HG02885 (cell line): ENCODE measurements at regions not wholly inside any gene's neighbourhood (a gene's known extent, or its start where the extent isn't known, plus 50 kb on each side); places are given as distances from the start of the nearest gene placed in this dataset.

Source experiments
- ATAC-seq: cut with Tn5 transposase; IDR thresholded peaks from one replicate; pipeline ENCODE4 v1.9.1; 2021; ENCODE audit warnings: mild to moderate bottlenecking; ENCODE audit not compliant: unreplicated experiment, poor library complexity

- no peak for ATAC-seq
Measured at GRCh38 chr3:150079029-150079739, 108.5 kb upstream of the PFN2 start.

DNA sequence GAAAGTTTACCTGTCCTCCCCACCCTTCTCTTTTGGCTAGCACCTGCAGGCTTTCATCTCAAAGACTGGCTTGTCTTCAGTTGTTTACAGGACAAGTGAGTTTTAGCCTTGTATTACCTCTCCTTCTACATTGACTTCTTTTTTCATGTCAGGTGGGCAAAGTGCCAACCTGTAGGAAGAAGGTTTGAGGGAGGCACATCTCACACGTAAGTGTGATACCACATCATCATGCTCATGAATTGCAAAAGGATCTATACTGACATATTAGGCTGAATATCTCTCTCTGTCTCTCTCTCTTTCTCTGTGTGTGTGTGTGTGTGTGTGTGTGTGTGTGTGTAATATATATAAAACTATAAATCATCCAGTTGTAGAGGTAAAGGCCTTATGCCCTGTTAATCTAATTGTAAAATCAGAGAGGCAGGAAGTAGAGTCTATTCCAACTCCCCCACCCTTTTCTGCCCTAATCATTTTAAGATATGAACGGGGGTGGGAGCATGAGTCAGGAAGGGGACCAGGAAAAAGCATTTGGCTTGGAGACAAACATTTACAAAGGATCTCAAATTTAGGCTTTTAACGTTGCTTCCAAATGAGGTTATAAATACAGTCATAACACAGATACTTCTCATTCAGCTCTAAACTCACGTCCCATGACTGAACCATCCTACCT, 107.0 kb upstream of the PFN2 start:
- no peak for ATAC-seq

- ATAC-seq = no peak
Measured at GRCh38 chr3:150077107-150077506, 106.4 kb upstream of the PFN2 start.

- no peak for ATAC-seq
Measured at GRCh38 chr3:150076443-150076842, 105.7 kb upstream of the PFN2 start.

- ATAC-seq = no peak
Measured at GRCh38 chr3:150075417-150075865, 104.7 kb upstream of the PFN2 start.

DNA sequence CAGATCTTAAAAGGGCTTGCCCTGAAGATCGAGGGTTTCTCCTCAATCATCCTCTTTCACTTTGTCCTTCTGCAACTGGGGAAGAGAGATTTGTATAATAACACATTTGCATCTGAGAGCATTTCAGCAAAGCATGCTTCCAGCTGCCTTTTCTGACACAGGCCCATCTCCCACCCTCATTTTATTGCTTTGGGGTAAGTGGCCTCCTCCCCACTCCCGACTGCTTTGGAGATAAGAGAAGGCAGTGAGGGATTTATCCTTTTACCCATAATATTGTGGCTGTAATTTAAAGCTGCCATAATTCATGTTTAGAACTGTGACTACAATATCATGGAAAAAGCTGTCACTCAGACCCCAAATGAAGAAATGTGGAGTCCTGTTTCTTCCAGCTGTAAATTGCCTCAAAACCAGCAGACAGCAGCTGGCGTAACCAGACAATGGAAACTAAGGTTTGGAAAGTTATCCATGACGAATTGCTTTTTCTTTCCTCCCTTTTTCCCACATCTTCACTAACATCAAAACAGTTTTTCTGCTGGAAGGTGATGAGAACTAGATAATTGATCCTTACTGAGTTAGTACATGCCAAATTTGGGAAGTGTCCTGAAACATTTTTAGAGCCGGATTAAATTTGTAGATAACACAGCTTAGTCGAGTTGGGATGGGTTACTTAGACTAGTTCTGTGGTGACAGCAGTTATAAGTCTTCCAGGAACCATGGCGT, 104.2 kb upstream of the PFN2 start:
- peak; percentile 67 for ATAC-seq

- ATAC-seq = peak; percentile 89
Measured at GRCh38 chr3:150074277-150074676, 103.6 kb upstream of the PFN2 start.

- no peak for ATAC-seq
Measured at GRCh38 chr3:150073513-150073912, 102.8 kb upstream of the PFN2 start.

DNA sequence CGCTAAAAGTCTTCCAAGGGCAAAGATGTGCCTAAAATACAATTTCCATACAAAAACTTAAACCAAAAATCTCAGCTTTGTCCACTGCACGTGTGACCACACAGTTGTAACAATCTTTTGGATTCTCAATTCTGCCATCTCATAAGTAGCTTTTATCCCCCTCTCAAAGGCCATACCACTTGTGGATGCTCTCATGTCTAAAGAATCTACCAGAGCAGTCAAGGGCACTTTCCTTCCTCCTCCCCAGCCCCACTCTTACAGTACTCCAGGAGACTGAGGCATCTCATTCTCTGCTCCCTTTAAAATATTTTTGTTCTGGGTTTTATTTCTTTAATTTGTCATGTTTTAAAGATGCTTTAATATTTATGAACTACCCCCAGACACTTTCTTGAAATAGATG, 102.3 kb upstream of the PFN2 start:
- ATAC-seq = no peak

- no peak for ATAC-seq
Measured at GRCh38 chr3:150072576-150072975, 101.9 kb upstream of the PFN2 start.

GRCh38 chr3:150070271-150070670, 99.6 kb upstream of the PFN2 start:
- no peak for ATAC-seq

GRCh38 chr3:150069633-150070032, 98.9 kb upstream of the PFN2 start:
- no peak for ATAC-seq

GRCh38 chr3:150069154-150069527, 98.4 kb upstream of the PFN2 start:
- ATAC-seq = no peak

DNA sequence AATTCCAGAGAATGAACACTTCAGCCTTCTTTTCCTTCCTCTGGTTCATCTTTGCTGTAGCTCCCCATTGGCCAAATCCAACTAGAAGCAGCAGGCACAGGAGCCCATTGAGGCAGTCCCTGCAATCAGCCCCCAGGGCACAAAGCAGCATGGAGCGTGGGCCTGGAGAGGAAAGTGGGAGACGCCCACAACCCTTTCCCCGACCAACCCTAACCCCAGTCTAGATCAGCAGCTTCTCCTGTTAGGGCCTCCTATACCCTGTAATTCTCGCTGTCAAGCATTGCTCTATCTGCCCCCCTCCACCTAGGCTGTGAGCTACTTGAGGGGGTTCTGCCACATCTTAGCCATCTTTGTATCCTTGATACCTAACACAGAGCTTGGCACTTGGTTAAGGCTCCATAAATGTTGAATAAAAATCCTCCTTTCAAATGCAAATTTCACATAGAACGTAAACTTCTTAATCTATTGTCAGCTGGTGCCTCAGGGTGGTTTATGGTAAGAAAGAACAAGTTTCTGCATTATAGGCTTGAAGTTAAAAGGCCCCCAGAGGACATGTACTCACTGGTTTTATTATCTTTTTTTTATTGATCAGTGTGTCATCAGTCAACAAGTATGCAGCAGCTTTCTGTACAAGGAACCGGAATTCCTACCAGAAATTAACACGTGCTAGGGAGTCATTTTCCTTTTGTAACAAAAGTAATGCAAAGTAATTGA, 97.9 kb upstream of the PFN2 start:
- no peak for ATAC-seq

DNA sequence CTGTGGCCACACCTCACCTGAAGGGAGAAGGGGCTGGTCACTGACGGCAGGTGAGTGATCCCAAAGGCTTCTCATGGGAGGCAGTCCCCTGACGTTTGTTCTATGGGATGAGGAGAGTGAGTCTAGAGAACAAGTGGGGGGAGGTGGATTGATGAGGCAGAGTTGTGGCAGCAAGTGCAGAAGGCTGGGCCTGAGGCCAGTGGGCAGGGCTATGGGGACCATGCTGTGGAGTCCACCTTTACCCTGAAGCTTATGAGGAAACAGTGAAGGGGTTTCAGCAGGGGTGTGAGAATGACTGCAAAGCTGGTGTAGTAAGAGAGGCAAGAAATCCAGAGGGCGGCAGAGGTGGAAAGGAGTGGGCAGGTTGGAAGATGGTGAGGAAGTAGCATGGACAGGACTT, 96.9 kb upstream of the PFN2 start:
- ATAC-seq = no peak

DNA sequence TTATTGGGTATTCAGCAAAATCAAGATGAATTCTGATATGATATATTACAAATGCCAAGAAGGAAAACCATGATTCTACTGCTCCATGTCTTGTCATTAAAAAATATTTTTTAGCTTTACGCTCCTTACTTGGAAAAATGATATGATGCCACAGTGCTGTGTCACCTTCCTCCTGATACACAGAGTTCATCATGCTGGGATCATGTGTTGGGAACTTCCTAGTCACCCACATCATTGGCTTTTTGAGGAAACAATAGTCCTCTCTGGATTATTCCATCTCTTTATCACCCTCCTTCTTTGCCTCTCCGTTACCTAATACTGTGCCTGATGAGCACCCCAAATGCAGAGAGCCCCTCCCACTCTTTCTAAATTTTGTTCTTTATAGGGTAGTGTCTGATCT, 94.3 kb upstream of the PFN2 start:
- ATAC-seq = no peak

DNA sequence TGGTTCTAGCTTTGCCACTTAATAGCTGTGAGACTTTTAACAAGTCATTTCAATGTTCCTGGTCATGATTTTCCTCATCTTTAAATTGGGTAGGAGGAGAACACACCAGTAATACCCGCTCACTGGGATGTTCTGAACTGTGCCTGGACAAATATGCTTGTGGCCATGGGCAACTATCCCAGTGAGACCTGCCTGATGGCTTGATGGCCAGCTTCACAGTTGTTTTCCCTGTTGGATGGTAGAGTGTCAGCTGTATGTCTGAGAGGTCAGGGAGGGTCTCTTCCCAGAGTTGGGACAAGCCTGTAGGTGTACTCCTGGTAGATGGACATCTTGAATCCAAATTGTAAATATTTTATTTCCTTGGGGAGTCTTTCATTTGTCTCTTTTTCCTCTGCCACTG, 92.5 kb upstream of the PFN2 start:
- ATAC-seq = no peak

DNA sequence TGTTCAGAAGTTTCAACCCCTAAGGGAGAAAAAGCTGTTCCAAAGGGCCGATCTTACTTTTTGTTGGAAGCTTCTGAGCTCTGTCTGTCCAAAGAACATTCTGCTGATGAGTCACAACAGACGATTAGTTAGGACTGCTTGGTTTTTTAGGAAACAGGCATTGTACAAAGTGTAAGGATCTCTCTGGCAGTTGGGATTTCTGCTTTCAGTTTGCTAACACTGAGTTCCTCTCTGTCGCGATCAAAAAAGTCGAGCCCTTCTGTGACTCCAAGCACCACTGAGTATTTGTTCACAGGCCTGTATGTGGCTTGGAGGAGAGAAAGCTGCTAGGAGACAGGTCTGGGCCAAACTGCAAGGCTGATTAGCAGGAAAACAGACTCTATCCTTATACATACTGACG, 91.8 kb upstream of the PFN2 start:
- ATAC-seq = no peak

DNA sequence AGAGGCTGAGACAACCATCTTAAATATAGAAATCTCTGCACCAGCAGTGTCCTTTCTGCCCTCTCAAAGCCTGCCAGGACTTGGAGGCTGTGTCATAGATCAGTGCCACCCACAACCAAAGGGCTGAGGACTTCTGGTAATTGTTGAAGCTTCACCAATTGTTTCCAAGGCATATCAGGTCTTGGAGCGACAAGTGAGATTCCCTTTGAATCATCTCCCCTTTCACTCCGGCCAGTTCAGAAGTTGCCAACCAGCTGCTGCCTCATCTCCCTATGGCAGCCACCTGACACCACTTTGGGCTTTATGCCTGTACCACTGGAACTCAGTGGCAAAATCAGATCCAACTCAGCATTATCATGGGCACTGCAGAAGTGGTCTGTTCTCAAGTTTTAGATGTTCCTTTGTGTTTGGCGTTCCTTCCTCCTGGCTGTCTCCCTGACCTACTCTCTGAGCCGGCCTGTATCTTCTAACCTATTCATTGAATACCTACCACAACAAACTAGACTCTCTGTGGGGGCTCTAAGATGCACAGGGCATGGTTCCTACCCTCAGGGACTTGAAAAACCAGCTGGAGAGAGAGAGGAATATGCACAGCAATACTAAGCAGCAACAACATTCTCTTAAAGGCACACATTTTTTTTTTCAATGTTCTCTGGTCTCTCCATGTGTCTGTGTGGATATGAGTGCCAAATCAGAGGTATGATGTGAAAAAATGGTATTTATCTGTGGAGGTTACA, 90.8 kb upstream of the PFN2 start:
- no peak for ATAC-seq

DNA sequence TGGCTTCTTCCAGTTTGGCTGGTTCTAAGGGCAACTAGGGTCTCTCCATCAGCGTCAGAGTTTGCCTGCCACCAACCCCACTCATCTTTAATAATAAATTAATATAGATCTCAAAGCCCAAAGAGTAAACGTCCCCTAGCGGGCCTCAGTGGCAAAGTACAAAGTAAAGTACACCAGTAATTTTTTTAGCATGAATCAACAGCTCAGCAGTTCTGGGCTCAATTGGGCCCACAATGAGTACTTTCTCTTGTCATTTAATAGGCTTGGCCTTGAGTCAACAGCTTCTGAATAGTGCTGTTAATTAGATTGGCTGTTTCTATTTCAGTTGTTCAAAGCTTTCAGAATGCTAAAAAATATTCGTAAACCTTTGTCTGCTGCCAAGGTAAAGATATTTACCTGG, 89.0 kb upstream of the PFN2 start:
- no peak for ATAC-seq
